ENCODE measurements at regions not wholly inside any gene's neighbourhood (a gene's known extent, or its start where the extent isn't known, plus 50 kb on each side); places are given as distances from the start of the nearest gene placed in this dataset.

- TF ChIP-seq CTCF (IDR thresholded peaks at IDR 0.05; ENCODE audit: insufficient read depth, low read length) (no peak), POLR2AphosphoS5 (IDR thresholded peaks at IDR 0.05; ENCODE audit: low read depth) (no peak), REST (IDR thresholded peaks at IDR 0.05; ENCODE audit: insufficient replicate concordance, low read depth) (no peak), GABPA (IDR thresholded peaks at IDR 0.05; ENCODE audit: low read depth) (no peak), SPI1 (IDR thresholded peaks at IDR 0.05; ENCODE audit: borderline replicate concordance, low read depth) (no peak)
- no peak overlapping the region for H3K4me3 ChIP-seq (replicated peaks; ENCODE audit: insufficient read depth, low read length)
- H3K27me3 ChIP-seq (ENCODE audit: insufficient read depth, poor library complexity, severe bottlenecking) = no peaks in the 10 kb centered on the region
- H3K27ac ChIP-seq (replicated peaks) = no peak overlapping the region
- no peak for DNase-seq (ENCODE audit: low read depth in 1 of 2, low spot score in 1 of 2)
Measured at GRCh38 chr5:27978322-27978721, 939.9 kb upstream of the CDH9 start.

- no peak for DNase-seq (ENCODE audit: low read depth in 1 of 2, low spot score in 1 of 2)
- Histone ChIP-seq H3K27ac (replicated peaks) (no peak overlapping the region), H3K27me3 (ENCODE audit: insufficient read depth, poor library complexity, severe bottlenecking) (no peaks in the 10 kb centered on the region), H3K4me3 (replicated peaks; ENCODE audit: insufficient read depth, low read length) (no peak overlapping the region)
- no peak for TF ChIP-seq SPI1 (IDR thresholded peaks at IDR 0.05; ENCODE audit: borderline replicate concordance, low read depth)
Measured at GRCh38 chr5:27969157-27969556, 930.8 kb upstream of the CDH9 start.

DNA sequence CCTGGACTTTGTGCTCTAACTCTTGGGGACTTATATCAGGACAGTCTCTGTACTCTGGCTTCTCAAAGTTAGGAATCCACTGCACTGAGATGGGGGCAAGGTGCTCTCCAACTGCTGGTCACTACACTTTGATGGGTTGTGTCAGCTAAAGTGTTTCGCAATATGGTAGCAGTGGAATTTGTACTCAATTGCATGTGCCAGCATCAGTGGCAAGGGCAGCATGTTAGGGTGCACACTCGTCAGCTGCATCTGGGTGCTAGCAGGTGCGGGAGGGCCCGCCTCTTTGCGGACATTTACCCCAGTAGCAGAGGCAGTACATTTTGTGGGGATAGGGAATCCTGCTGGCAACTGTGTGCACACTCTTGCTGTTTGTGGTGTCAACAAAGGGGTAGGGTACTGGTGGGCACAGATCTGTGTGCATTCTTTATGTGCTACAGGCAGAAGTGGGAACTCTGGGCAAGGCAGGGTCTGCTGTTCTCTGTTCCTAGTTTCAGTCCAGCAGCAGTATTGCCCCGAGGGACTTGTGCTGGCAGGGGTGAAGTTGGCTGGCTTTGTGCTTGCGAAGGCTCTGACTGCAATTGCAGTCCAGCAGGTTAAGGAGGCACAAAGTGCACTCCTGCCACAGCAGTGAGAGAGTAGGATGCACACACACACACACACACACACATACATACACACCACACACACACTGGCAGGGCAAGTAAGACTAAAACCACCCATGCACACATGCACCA is 924.8 kb upstream of the CDH9 start:
- DNase-seq (ENCODE audit: low read depth in 1 of 2, low spot score in 1 of 2) = peak in 1 of 2 experiments; percentile 21
- Histone ChIP-seq H3K4me3 (replicated peaks; ENCODE audit: insufficient read depth, low read length) (no peak overlapping the region), H3K27ac (replicated peaks) (no peak overlapping the region), H3K27me3 (ENCODE audit: insufficient read depth, poor library complexity, severe bottlenecking) (no peaks in the 10 kb centered on the region)
- TF ChIP-seq GABPA (IDR thresholded peaks at IDR 0.05; ENCODE audit: low read depth) (no peak), REST (IDR thresholded peaks at IDR 0.05; ENCODE audit: insufficient replicate concordance, low read depth) (no peak), CTCF (IDR thresholded peaks at IDR 0.05; ENCODE audit: insufficient read depth, low read length) (no peak), POLR2AphosphoS5 (IDR thresholded peaks at IDR 0.05; ENCODE audit: low read depth) (no peak)

GRCh38 chr5:27962198-27962597 is 923.8 kb upstream of the CDH9 start:
- Histone ChIP-seq H3K27ac (replicated peaks) (no peak overlapping the region), H3K27me3 (ENCODE audit: insufficient read depth, poor library complexity, severe bottlenecking) (no peaks in the 10 kb centered on the region), H3K4me3 (replicated peaks; ENCODE audit: insufficient read depth, low read length) (no peak overlapping the region)
- TF ChIP-seq CTCF (IDR thresholded peaks at IDR 0.05; ENCODE audit: insufficient read depth, low read length) (no peak), POLR2AphosphoS5 (IDR thresholded peaks at IDR 0.05; ENCODE audit: low read depth) (no peak), GABPA (IDR thresholded peaks at IDR 0.05; ENCODE audit: low read depth) (no peak), REST (IDR thresholded peaks at IDR 0.05; ENCODE audit: insufficient replicate concordance, low read depth) (no peak)
- DNase-seq (ENCODE audit: low read depth in 1 of 2, low spot score in 1 of 2) = peak in 1 of 2 experiments; percentile 15

Measured in HL-60 (cell line).